Fibroblast of the aortic adventitia (primary cell): ENCODE measurements at regions not wholly inside any gene's neighbourhood (a gene's known extent, or its start where the extent isn't known, plus 50 kb on each side); places are given as distances from the start of the nearest gene placed in this dataset.

Experiments used
- DNase-seq: peaks from one replicate; pipeline ENCODE4 v3.0.0-alpha.2; 2010; ENCODE audit warnings: low read depth
- H3K4me3 ChIP-seq: 2 replicates; pipeline ENCODE4 v1.5.1; 2011; ENCODE audit warnings: low read depth, mild to moderate bottlenecking, control low read depth, low read length, moderate library complexity
- TF ChIP-seq, protein P1 (sequence below): IDR thresholded peaks from 2 replicates; pipeline ENCODE4 v1.5.1; 2011; ENCODE audit warnings: mild to moderate bottlenecking, low read length, control low read depth, inconsistent platforms; ENCODE audit not compliant: insufficient read depth

DNA sequence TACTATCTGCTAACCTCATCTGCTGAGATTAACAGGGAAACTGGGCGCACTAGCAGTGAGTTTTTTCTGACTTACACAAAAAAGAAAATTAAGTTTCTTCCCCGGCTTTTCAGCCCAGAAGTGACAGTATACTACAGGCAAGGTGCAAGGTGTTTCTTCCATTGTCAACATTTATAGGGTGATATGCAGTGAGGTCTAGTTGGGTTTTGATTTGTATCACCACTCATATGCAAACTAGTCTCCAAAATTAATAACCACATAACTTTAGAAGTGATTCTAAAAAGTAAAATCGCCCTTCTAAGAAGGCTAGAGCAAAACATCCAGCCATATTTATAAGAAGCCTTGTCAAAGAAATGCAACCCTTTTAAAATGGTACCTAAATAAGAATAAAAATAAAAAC lies 640.1 kb downstream of the ARAP2 start:
- no peak overlapping the region for H3K4me3 ChIP-seq
- TF ChIP-seq, protein P1, sequence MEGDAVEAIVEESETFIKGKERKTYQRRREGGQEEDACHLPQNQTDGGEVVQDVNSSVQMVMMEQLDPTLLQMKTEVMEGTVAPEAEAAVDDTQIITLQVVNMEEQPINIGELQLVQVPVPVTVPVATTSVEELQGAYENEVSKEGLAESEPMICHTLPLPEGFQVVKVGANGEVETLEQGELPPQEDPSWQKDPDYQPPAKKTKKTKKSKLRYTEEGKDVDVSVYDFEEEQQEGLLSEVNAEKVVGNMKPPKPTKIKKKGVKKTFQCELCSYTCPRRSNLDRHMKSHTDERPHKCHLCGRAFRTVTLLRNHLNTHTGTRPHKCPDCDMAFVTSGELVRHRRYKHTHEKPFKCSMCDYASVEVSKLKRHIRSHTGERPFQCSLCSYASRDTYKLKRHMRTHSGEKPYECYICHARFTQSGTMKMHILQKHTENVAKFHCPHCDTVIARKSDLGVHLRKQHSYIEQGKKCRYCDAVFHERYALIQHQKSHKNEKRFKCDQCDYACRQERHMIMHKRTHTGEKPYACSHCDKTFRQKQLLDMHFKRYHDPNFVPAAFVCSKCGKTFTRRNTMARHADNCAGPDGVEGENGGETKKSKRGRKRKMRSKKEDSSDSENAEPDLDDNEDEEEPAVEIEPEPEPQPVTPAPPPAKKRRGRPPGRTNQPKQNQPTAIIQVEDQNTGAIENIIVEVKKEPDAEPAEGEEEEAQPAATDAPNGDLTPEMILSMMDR: no peak
- no peak for DNase-seq

DNA sequence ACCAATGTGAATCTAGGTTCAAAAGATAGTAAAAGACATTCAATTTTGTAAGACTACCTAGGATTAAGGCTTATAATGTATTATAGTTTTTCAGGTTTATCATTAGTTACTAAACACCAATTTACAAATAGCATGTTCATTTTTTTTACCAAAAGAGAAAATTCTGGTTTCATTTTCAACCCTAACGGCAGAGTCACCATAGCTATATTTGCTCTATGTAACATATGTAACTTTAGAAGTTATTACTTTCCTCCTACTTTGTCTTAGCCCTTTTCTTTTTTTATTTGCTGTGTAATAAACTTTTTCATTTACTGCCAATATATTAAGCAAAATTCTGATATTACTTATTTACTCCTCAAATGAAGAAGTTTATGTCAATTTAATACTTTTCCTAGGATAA lies 639.6 kb downstream of the ARAP2 start:
- no peak for DNase-seq
- no peak overlapping the region for H3K4me3 ChIP-seq
- TF ChIP-seq, protein P1: no peak

DNA sequence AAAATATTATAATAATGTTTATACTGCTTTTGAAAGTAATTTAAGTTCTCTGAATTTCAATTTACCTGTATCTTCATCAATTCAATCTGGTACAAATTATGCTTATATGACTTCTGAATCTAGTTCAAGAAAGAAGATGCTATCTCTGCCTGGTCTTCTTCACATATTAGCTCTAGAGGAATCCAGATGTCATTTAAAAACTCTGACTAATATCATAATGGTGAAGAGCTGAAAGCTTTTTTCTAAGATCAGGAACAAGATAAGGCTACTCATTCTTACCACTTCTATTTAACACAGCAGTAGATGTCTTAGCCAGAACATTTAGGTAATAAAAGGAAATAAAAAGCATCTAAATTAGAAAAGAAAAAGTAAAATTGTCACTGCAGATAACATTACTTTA lies 636.1 kb downstream of the ARAP2 start:
- TF ChIP-seq, protein P1: no peak
- no peak for DNase-seq
- H3K4me3 ChIP-seq: no peak overlapping the region

DNA sequence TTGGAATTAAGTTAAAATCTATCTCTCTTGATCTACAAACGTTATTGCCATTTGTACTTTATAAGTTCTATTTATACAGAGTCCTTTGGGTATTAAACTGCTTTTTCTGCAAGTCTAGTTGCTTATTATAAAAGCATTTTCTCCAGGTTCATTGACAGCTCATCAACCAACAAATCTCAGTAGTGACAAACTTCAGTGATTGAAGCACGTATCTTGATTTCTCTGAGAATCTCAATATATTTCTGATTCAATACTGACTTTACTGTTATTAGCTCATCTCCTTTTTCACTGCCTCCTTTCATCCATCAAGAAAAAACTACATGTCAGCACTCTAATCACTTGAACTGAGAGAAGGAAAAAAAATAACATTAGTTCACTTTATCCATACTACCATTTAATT lies 630.2 kb downstream of the ARAP2 start:
- TF ChIP-seq, protein P1: no peak
- H3K4me3 ChIP-seq: no peak overlapping the region

DNA sequence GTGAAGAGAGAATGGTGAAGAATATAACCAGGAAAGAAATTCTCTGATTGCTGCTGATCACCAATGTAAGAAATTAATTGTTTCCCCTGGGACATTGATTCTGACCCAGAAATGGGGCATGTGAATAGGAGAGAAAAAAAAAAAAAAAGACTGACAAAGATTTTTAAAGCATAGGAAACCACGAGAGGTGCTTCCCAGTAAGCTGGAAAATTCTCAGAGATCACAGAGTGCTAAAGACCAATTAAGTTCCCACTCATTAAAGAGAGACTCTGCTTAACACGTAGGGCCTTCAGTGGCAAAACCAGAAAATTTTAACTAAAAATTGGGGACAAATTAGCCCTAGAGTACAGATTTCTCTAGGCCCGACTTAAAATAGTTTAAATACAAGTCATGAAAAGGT lies 604.4 kb downstream of the ARAP2 start:
- DNase-seq: no peak
- H3K4me3 ChIP-seq: no peak overlapping the region
- TF ChIP-seq, protein P1: no peak

More for the DNA sequence above, 630.2 kb downstream of the ARAP2 start:
- DNase-seq: no peak

DNA sequence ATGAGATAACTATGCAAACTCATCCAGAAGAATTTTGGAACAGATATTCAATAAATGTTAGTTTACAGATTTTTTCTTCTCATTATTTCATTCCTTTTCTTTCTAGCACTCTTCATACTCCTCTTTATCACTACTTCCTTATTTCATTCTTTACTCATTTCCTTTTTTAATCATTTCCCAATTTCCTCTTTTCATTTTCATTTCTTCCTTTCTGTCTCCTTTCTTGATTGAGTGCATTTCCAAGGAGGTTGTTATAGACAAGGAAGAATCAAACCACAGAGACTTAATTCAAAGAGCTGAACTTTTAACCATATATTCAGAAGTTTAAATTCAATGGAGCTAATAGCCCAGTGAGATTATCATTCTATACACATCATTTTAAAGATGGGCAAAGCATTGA lies 600.7 kb downstream of the ARAP2 start:
- DNase-seq: no peak
- TF ChIP-seq, protein P1: no peak
- H3K4me3 ChIP-seq: no peak overlapping the region

DNA sequence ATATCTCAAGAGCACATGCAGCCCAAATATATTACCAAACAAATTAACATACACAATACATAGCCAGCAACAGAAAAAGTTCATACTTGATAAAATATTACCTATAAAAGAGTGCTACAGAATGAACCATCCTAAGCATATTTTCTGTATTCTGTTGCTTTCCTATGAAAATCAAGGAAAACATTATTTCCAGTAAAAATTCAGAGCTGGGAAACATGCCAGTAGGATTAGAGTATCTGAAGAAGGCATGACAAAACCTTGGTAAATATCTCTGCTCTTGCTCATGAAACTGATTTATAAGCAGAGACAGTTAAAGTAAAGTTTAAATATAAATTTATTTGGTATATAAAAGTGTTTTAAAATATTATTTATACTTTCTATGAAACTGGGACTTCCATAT lies 599.7 kb downstream of the ARAP2 start:
- TF ChIP-seq, protein P1: no peak
- H3K4me3 ChIP-seq: no peak overlapping the region
- no peak for DNase-seq
